ENCODE measurements at regions not wholly inside any gene's neighbourhood (a gene's known extent, or its start where the extent isn't known, plus 50 kb on each side); places are given as distances from the start of the nearest gene placed in this dataset.

GRCh38 chr10:4633776-4634175 is 192.2 kb upstream of the AKR1E2 start:
- ATAC-seq (no peak), DNase-seq (ENCODE audit: low read depth, low spot score) (no peak)
- no peak overlapping the region for H3K27ac ChIP-seq (ENCODE audit: low read length)
- ChIA-PET CTCF (no interaction called here), POLR2A (no interaction called here)
- no peaks in the 10 kb centered on the region for H3K36me3 ChIP-seq (ENCODE audit: control insufficient read depth, insufficient read depth, low read length)
- no peaks in the 10 kb centered on the region for H3K27me3 ChIP-seq (ENCODE audit: control insufficient read depth, insufficient read depth, low read length)
- TF ChIP-seq, protein P1, sequence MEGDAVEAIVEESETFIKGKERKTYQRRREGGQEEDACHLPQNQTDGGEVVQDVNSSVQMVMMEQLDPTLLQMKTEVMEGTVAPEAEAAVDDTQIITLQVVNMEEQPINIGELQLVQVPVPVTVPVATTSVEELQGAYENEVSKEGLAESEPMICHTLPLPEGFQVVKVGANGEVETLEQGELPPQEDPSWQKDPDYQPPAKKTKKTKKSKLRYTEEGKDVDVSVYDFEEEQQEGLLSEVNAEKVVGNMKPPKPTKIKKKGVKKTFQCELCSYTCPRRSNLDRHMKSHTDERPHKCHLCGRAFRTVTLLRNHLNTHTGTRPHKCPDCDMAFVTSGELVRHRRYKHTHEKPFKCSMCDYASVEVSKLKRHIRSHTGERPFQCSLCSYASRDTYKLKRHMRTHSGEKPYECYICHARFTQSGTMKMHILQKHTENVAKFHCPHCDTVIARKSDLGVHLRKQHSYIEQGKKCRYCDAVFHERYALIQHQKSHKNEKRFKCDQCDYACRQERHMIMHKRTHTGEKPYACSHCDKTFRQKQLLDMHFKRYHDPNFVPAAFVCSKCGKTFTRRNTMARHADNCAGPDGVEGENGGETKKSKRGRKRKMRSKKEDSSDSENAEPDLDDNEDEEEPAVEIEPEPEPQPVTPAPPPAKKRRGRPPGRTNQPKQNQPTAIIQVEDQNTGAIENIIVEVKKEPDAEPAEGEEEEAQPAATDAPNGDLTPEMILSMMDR (IDR thresholded peaks at IDR 0.05) = no peak
- TF ChIP-seq TCF7L2 (IDR thresholded peaks at IDR 0.05; ENCODE audit: low read depth, low read length) = no peak
- TF ChIP-seq, protein P2, sequence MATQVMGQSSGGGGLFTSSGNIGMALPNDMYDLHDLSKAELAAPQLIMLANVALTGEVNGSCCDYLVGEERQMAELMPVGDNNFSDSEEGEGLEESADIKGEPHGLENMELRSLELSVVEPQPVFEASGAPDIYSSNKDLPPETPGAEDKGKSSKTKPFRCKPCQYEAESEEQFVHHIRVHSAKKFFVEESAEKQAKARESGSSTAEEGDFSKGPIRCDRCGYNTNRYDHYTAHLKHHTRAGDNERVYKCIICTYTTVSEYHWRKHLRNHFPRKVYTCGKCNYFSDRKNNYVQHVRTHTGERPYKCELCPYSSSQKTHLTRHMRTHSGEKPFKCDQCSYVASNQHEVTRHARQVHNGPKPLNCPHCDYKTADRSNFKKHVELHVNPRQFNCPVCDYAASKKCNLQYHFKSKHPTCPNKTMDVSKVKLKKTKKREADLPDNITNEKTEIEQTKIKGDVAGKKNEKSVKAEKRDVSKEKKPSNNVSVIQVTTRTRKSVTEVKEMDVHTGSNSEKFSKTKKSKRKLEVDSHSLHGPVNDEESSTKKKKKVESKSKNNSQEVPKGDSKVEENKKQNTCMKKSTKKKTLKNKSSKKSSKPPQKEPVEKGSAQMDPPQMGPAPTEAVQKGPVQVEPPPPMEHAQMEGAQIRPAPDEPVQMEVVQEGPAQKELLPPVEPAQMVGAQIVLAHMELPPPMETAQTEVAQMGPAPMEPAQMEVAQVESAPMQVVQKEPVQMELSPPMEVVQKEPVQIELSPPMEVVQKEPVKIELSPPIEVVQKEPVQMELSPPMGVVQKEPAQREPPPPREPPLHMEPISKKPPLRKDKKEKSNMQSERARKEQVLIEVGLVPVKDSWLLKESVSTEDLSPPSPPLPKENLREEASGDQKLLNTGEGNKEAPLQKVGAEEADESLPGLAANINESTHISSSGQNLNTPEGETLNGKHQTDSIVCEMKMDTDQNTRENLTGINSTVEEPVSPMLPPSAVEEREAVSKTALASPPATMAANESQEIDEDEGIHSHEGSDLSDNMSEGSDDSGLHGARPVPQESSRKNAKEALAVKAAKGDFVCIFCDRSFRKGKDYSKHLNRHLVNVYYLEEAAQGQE (IDR thresholded peaks at IDR 0.05; ENCODE audit: insufficient read depth in 1 of 2, low read depth in 2 of 2, low read length in 1 of 2) = no peak
- no peak for TF ChIP-seq POLR2AphosphoS5 (IDR thresholded peaks at IDR 0.05; ENCODE audit: low read depth, low read length)
- TF ChIP-seq SIN3A (IDR thresholded peaks at IDR 0.05; ENCODE audit: borderline replicate concordance, insufficient read depth, low read depth, low read length) = no peak
- no TSS peak for BruUV-seq (replicated peaks)
- H3K9me3 ChIP-seq (ENCODE audit: control insufficient read depth, insufficient read depth, low read depth, low read length) = no peaks in the 10 kb centered on the region; the same call in 1 of the 2 replicates
- intact Hi-C loops (cut with micrococcal nuclease; ENCODE audit: unreplicated experiment) (no loop called here), in situ Hi-C loops (cut with HindIII; ENCODE audit: low pct_unique_long_range_greater_than_20kb, low sequenced_read_pairs) (no loop called here)
- no peaks in the 10 kb centered on the region for H3K4me1 ChIP-seq (ENCODE audit: control insufficient read depth, insufficient read depth, low read length)
- no peak overlapping the region for H3K4me3 ChIP-seq (ENCODE audit: low read depth in 2 of 2, low read length in 2 of 2)

- H3K4me3 ChIP-seq (ENCODE audit: low read depth in 2 of 2, low read length in 2 of 2) = no peak overlapping the region
- no peaks in the 10 kb centered on the region for H3K36me3 ChIP-seq (ENCODE audit: control insufficient read depth, insufficient read depth, low read length)
- intact Hi-C loops (cut with micrococcal nuclease; ENCODE audit: unreplicated experiment) = no loop called here
- TF ChIP-seq, protein P1 (IDR thresholded peaks at IDR 0.05) = no peak
- no peak for TF ChIP-seq TCF7L2 (IDR thresholded peaks at IDR 0.05; ENCODE audit: low read depth, low read length)
- TF ChIP-seq, protein P2 (IDR thresholded peaks at IDR 0.05; ENCODE audit: insufficient read depth in 1 of 2, low read depth in 2 of 2, low read length in 1 of 2) = no peak
- TF ChIP-seq SIN3A (IDR thresholded peaks at IDR 0.05; ENCODE audit: borderline replicate concordance, insufficient read depth, low read depth, low read length) = no peak
- TF ChIP-seq POLR2AphosphoS5 (IDR thresholded peaks at IDR 0.05; ENCODE audit: low read depth, low read length) = no peak
- H3K4me1 ChIP-seq (ENCODE audit: control insufficient read depth, insufficient read depth, low read length) = no peaks in the 10 kb centered on the region
- ChIA-PET POLR2A (no interaction called here), CTCF (no interaction called here)
- no peak for DNase-seq (ENCODE audit: low read depth, low spot score)
- H3K9me3 ChIP-seq (ENCODE audit: control insufficient read depth, insufficient read depth, low read depth, low read length) = peaks cover 3% of the 10 kb centered on the region; the same call in 1 of the 2 replicates
- no peak for ATAC-seq
- no peak overlapping the region; the same call in 1 of the 2 replicates for H3K27ac ChIP-seq (ENCODE audit: low read length)
- BruUV-seq (replicated peaks) = no TSS peak
- H3K27me3 ChIP-seq (ENCODE audit: control insufficient read depth, insufficient read depth, low read length) = no peaks in the 10 kb centered on the region
- in situ Hi-C loops (cut with HindIII; ENCODE audit: low pct_unique_long_range_greater_than_20kb, low sequenced_read_pairs) = no loop called here
Observed at GRCh38 chr10:4633186-4633585, 192.8 kb upstream of the AKR1E2 start.

Measured in Panc1 (cell line).